ENCODE measurements at regions not wholly inside any gene's neighbourhood (a gene's known extent, or its start where the extent isn't known, plus 50 kb on each side); places are given as distances from the start of the nearest gene placed in this dataset.

- TF ChIP-seq CTCF (IDR thresholded peaks at IDR 0.05) (no peak), POLR2A (IDR thresholded peaks at IDR 0.05) (no peak)
These were observed 62.3 kb downstream of the FZD10 start for GRCh38 chr12:130224613-130225012.
